Upper lobe of left lung (tissue), 4 donors: ENCODE measurements at regions not wholly inside any gene's neighbourhood (a gene's known extent, or its start where the extent isn't known, plus 50 kb on each side); places are given as distances from the start of the nearest gene placed in this dataset.

Experiments used
- POLR2A ChIP-seq, 4 donors: fragments of 450-650 bp; IDR thresholded peaks; one replicate each; pipeline ENCODE4 v1.5.1; 2016 to 2017; ENCODE audit warnings: antibody characterized with exemption in 4 of 4, mild to moderate bottlenecking in 2 of 4
- TF ChIP-seq, protein P1 (sequence below), 6 experiments: fragments of 450-650 bp in 4 of 6; fragments of 200-600 bp in 2 of 6; sonication (generic) in 2 of 6; IDR thresholded peaks; one replicate each; pipeline ENCODE4 v1.5.1; 2016 to 2019; ENCODE audit warnings: antibody characterized with exemption in 6 of 6

DNA sequence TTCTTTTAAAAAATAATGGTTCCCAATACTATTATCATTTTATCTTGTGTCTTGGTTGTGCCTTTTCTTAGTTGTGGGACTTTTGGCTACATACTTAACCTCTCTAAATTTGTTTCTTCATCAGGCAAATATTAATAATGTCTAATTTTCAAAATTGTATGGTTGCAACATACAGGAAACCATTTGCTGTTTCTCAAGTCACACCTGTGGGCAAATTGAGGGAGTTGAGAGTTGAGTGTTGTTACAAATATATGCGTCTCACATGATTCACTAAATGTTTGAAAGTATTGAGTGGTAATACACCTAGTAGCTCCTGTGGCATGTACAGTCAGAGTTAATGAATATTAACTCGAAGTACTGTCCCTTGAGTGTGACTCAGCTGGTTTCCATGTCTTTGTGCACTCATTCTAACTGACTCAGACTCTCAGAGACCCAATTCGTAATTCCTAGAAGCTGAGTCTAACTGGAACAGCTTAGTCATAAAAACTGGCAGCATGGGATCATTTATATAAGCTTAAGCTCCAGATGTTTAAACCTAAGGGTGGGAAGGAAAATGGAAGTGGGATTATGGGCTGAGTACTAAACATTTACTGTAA is 802.4 kb downstream of the TRIML1 start:
- TF ChIP-seq, protein P1, sequence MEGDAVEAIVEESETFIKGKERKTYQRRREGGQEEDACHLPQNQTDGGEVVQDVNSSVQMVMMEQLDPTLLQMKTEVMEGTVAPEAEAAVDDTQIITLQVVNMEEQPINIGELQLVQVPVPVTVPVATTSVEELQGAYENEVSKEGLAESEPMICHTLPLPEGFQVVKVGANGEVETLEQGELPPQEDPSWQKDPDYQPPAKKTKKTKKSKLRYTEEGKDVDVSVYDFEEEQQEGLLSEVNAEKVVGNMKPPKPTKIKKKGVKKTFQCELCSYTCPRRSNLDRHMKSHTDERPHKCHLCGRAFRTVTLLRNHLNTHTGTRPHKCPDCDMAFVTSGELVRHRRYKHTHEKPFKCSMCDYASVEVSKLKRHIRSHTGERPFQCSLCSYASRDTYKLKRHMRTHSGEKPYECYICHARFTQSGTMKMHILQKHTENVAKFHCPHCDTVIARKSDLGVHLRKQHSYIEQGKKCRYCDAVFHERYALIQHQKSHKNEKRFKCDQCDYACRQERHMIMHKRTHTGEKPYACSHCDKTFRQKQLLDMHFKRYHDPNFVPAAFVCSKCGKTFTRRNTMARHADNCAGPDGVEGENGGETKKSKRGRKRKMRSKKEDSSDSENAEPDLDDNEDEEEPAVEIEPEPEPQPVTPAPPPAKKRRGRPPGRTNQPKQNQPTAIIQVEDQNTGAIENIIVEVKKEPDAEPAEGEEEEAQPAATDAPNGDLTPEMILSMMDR (IDR thresholded peaks at IDR 0.05), result no peak
- no peak for TF ChIP-seq POLR2A (IDR thresholded peaks at IDR 0.05)
